ENCODE measurements at regions not wholly inside any gene's neighbourhood (a gene's known extent, or its start where the extent isn't known, plus 50 kb on each side); places are given as distances from the start of the nearest gene placed in this dataset.
A peak's percentile ranks its signal among the peaks of the same experiment; 100 is the strongest.

DNA sequence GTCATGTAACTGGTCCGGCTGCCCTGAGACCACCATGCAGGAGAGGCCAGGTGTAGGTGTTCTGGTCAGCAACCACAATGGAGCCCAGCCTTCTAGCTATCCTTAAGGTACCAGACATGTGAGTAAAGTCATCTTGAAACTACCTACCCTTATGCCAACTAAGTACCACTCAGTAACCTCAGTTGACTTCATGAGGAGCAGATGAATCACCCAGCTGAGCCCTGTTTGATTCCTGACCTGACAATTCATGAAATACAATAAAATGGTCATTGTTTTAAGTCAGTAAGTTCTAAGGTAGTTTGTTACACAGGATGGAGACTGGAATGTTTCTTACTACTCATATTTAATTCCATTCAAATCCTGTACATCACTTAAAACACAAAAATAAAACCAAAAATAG lies 113.1 kb upstream of the LMO4 start:
- DNase-seq (no peak), ATAC-seq (ENCODE audit: poor library complexity) (no peak)
- intact Hi-C loops (cut with DNase I) = no loop called here

DNA sequence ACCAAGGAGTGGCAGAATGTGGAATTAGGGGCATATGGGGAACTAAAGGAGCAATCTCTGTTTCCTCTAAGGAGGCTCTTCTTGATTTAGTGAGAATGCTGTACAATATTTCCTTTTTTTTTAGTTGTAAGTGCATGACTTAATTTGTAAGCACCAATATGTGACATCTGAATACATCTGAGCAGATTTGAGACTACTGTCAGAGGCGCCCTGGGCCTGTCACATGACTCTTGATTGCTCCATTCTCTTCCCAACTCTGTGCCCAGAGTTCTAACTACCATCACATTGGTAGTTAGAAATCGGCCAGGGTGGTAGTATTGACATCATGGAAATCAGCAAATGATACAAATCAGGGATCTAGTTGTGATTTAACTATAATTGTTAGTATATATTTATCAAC lies 110.1 kb upstream of the LMO4 start:
- DNase-seq = no peak
- no peak for ATAC-seq (ENCODE audit: poor library complexity)
- intact Hi-C loops (cut with DNase I) = no loop called here

DNA sequence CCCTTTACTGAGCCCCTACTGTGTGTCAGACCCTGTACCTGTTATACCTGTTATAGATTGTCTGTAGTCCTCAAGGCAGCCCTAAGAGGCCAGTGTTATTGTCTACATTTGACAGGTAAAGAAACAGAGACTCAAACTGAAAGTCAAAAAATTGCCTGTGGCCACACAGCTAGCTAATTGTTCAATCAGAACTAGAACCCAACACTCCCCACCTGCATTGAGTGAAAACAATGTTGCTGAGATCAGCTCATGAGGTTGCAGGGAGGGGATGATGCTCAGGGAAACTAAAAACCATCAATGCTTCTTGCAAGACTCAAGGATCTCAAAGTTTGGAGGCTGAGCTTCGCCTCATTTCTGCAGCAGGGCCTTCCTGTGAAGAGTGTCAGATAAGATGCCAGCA lies 109.5 kb upstream of the LMO4 start:
- ATAC-seq (ENCODE audit: poor library complexity) = no peak
- intact Hi-C loops (cut with DNase I) = no loop called here
- DNase-seq = no peak

DNA sequence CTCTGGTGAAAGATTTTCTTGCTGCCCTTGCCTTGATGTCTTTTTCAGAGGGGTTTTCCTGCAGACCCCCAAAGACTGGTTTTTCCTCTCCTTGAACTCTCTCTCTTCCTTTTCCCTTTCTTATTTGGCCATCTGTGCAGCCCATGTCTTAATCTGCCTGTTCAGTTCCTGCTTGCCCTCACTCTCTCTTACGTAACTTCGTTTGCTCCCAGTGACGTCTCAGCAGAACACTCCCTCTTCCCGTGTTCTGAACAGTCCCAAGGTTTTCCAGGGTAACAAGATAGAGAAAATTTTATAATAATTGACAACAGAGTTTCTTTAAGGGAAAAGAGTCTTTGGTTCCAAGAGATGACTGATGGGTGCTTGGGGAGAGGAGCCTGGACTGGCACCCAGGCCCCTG lies 109.1 kb upstream of the LMO4 start:
- DNase-seq = no peak
- ATAC-seq (ENCODE audit: poor library complexity) = peak; percentile 38
- intact Hi-C loops (cut with DNase I) = no loop called here

DNA sequence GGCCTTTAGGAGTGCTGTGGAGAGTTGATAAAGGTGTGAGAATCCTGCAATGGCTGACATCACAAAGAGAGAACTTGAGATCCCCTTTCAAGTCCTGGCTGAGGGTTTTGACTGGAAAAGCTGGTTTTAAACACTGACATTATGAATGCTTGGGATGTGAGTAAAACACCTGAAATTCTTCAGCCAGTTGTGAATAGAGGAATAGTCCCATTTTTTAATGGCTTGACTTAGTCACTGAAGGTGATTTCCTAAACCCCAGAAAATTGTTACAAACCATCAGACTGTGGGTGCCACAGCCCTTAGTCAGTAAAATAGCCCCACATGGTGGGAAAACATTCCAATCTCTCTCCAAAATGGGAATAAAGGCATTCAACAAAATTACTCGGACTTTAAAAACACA lies 107.7 kb upstream of the LMO4 start:
- no peak for ATAC-seq (ENCODE audit: poor library complexity)
- no peak for DNase-seq
- intact Hi-C loops (cut with DNase I) = no loop called here

DNA sequence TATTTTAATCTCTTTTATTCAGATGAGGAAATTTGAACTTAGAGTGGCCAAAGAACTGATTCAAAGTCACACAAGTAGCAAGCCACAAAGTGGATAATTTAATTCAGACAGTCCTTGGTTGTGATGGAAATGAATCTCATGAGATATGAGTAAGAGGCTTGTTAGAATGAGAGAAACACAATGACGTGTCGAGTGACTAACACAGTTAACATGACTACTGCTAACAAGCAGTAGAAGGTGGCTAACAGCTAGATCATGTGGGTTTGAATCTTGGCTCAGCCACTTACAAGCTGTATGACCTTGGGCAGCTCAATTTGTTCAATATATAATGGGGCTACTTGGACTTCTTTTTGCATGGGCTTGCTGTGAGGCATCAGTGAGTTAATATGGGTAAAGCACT lies 104.5 kb upstream of the LMO4 start:
- intact Hi-C loops (cut with DNase I) = no loop called here
- no peak for ATAC-seq (ENCODE audit: poor library complexity)

DNA sequence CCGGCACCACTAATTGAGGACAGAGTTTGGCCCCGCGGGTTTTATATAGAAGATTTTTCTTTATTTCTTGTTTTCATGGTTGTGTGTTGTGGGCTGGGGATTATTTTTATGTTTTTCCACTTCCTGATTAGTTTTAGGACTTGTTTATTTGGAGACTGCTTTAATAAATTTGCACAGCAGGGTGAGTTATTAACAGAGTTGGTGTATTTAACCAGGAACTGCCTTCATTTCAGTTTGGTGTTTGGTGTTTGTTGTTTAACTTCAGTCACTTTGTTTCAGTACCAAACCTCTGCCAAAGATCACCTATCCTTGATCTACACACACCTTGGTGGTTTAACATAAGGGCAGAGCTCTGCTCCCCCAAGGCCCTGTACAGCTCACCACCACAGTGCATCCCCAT lies 103.5 kb upstream of the LMO4 start:
- DNase-seq = no peak
- intact Hi-C loops (cut with DNase I) = no loop called here
- ATAC-seq (ENCODE audit: poor library complexity) = no peak

More for the DNA sequence above, 104.5 kb upstream of the LMO4 start:
- no peak for DNase-seq

DNA sequence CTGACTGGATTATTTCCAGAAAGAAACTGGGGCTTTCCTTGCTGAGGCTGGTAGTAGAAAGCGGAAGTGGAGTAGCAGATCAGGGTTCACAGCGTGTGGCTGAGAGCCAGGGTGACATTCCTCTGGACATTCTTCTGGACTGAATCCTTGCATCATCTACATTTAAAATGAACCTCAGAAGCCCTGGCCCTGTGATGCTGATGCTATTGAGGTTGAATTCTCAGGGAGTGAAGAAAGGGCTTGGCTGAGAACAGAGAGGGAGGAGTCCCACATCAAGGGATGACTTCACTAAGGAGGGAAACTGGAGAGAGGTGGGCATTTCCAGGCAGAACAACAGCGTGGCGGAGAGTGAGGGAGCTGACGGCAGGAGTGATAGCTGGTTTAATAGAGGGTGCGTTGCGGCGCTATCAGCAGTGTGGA lies 102.3 kb upstream of the LMO4 start:
- intact Hi-C loops (cut with DNase I) = no loop called here
- DNase-seq = peak; percentile 73
- peak; percentile 83 for ATAC-seq (ENCODE audit: poor library complexity)

DNA sequence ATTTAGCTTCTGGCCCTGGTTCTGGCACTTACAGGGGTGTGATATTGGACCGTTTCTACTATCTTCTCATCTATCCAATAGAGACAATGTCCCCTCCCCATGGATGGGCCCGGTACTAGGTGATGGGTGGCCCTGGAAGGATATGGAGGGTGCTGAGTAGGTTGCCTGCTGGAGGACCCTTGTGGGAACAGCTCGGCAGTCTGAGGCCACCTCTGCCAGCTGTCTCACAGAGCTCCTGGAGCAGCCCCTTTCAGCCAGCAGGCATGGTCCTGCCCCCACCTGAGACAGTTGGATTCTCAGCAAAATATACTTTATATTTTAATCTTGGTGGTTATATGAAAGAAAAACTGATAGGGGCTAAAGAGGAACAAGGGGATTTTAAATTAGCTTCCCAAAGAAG lies 101.0 kb upstream of the LMO4 start:
- ATAC-seq (ENCODE audit: poor library complexity) = no peak
- DNase-seq = no peak

DNA sequence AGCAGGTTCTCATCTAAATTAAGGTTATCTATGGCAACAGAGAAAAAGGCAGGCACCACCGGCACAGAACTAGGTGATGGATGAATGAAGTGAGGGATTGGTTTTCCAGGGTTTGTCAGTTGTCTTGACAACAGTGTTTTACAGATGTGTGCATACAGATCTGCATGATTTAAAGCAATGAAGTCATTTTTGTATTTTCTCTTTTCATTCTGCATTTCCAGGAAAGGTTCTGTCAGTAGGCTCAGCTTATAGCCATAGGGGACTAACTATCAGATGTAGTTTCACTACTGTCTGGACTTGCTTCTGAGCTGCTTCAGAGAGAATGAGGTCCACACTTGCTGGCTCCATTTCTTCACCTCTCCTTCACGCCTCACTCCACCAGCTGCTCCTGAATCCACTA lies 98.2 kb upstream of the LMO4 start:
- intact Hi-C loops (cut with DNase I) = no loop called here
- no peak for ATAC-seq (ENCODE audit: poor library complexity)
- no peak for DNase-seq

More for the DNA sequence above, 101.0 kb upstream of the LMO4 start:
- intact Hi-C loops (cut with DNase I) = no loop called here

DNA sequence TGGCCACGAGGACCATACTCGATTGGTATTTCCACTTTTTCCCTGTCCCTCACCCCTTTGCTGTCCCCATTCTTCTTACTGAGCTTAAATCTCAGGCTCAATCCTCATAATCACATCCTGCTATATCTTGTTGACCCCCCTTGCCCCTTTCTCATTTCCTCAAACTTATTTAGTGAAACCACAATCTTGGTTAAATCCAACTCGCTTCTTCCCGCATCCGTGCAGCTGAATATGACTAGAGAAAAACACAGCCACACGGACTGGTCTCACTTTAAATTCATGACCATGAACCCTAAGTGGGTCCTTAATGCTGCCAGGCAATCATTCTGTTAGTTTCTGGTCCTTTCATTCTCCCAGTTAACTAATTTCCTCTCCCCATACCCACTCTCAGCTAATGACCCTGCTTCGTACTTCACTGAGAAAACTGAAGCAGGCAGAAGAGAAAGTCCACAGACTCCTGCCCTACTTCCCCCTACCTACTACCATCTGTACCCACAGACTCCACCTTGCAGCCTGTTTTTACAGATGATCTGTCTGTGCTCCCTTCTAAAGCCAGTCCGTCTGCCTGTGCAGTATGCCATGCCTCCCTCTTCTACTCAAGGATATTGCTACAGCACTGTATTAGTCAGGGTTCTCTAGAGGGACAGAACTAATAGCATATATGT lies 96.8 kb upstream of the LMO4 start:
- ATAC-seq (ENCODE audit: poor library complexity) = no peak
- DNase-seq = no peak
- intact Hi-C loops (cut with DNase I) = no loop called here

DNA sequence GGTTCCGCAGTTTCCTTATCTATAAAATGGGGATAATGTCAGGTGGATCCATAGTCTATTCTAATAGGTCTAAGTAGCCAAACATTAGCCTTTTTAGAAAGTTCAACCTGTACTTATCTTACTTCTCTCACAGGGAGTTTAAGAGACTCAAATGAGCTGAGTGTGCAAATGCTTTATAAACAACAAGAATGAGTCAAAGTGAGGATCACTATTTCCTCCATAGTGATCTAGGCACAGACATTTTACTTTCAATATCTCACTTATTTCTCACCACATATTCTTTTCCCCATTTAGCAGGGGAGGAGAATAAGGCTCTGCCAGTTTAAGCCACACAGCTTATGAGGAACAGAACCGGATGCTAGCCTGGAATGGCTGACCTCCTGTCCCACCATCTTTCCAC lies 92.1 kb upstream of the LMO4 start:
- intact Hi-C loops (cut with DNase I) = no loop called here
- ATAC-seq (ENCODE audit: poor library complexity) = no peak
- DNase-seq = no peak

DNA sequence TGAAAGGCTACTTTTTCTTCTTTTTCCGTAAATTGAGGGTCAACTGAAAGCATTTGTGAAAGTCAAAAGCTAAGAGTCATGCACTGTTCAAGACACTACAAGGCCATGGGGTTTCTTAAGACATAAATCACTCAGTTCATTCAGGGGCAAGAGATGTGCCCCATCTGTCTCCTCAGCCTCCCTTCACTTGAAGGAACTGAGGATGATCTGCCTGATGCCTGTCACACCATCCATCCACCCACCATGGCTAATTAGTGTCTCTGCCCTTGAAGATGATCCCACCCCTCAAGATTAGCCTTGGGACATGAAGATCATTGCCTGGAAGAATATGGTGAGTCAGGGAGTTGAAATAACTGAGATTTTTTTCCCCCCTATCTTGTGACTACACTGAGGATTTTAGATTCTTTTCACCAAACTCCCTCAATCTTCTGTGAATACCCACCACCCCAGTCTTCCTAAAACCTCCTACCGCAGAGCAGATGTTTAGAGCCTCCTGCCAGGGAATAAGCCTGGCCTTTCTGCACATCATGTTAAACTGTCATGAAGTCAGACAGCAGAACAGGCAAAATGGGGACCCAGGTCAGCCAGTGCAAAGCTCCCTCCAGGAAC lies 88.6 kb upstream of the LMO4 start:
- DNase-seq = no peak
- ATAC-seq (ENCODE audit: poor library complexity) = no peak
- intact Hi-C loops (cut with DNase I) = no loop called here

DNA sequence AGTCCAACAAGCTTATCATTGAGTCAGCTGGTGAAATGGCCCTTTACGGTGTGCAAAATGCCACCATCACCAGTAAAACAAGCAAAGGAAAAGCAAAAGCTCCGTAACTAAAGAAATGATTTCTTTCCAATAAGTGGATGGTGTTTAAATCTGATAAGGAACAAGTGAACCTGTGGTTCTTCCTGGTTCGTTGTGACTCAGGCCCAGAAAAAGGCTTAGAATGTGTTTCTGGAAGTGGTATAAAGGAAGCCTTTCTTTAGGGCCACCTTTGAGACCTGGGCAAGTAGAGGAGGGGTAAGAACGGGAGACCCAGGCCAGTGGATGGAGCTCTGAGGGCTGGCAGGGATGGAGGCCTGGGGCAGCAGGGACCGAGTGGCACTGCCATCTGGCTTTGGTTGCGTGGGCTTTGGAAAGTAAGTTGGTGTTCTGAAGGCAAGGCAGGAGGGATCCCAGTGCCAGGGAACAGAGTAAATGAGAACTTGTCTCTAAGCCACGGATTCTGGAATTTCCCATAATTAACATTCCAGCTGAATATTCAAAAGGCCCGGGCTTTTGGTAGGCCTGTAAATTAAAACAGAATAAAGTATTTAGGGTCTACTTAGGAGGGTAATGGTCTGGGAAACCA lies 87.9 kb upstream of the LMO4 start:
- ATAC-seq (ENCODE audit: poor library complexity) = no peak
- DNase-seq = no peak
- intact Hi-C loops (cut with DNase I) = no loop called here

DNA sequence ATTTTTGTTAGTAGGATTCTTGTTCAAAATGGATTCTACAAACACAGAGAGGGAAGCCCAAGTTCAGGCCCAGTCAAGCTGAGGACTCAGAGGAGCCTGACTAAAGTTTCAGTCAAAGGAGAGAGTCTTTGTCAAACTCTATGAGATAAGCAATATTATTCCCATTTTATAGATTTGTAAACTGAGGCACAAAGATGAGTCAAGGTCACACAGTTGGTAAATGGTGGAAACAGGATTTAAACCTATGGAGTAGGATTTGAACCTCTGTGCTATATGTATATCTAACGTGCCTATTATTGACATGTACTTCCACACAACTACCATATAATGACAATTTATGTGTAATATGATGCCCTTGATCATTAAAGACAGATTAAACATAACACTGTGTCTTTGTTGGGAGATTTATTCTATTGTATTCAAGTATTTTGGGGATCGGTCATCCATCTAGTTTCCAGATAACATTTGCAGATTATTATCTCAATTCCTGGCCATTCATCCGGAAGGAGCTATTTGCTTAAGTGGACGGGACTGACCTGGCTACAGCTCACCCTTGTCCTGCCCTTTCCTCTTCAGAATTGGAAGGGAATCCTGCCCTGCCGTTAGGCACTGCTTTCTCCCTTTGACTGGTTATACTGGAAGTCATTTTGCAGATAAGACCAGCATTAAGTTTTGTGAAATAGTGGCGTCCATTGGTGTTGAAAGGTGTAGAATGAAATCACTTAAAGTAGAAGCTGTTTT lies 86.1 kb upstream of the LMO4 start:
- no peak for DNase-seq

DNA sequence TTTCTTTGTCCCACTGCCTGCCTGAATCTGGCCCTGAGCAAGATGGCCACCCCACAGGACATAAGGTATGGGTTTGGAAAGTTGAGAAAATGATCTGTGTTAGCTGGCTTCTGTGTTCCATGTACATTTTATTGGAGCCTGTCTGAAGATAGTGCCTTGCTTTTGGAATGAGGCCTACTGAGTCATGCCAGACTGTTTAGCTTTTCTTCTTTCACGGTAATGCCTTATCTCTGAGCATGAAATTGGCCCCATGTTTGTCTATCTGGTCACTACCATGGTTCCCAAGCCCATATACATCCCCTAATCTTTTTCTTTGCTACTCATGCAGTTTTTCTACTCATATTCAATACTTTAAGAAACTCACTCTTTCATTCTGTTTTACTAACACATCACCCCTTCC lies 85.1 kb upstream of the LMO4 start:
- DNase-seq (no peak), ATAC-seq (ENCODE audit: poor library complexity) (no peak)
- intact Hi-C loops (cut with DNase I) = no loop called here

More for the DNA sequence above, 86.1 kb upstream of the LMO4 start:
- ATAC-seq (ENCODE audit: poor library complexity) = no peak
- intact Hi-C loops (cut with DNase I) = no loop called here

DNA sequence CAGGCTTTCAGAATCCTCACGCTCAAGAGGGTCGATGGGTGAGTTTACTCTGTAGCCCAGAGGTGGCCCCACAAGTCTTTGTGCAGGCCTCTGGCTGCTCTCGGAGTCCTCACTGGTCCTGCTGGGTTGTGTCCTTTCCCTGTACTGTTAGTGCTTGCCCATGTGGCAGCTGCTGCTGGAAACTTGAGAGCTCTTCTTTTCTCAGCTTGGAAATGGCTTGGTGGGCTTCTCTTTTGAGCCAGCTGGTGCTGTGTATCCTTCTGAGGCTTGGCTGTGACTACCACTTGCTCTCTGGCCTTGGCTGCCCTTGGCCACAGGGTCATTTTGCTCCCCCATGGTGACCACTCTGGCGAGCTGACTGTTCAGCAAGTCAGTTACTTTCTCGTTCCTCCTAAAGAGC lies 82.2 kb upstream of the LMO4 start:
- intact Hi-C loops (cut with DNase I) = no loop called here
- DNase-seq (no peak), ATAC-seq (ENCODE audit: poor library complexity) (no peak)

DNA sequence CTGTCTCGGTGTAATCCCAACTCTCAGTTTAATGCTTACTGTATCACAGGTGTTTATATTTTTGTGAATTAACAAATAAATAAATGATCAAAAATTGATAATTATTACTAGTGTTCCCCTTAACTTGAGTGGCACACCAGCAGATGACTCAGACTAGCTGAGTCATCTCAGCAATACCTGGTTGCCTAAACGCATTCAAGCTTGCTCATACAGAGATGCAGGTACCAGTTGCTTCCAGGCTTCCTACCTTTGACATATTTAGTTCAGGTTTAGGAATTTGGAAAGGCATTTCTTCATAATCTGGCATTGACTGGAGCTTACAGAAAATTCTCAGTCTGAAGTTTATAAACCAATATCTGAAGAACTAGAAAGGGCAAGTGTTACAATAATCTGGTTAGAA lies 78.9 kb upstream of the LMO4 start:
- no peak for ATAC-seq (ENCODE audit: poor library complexity)
- intact Hi-C loops (cut with DNase I) = no loop called here

DNA sequence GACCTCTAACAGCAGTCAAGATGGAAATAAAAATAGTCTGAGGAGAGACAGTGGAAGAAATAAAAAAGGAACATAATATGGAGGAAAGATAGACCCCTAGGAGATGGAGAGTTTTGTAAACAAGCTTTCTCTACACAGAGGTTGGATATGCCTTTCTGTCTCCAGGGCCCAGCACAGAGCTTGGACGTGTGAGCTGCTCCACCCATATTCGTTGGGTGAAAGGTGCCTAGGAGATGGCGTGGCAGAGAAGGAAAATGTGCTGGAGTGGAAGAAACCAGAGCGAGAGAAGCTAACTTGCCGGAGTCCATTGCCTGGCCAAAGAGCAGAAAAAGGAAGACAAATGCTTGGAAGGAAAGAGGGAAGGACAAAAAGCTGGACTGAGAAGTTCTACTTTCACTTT lies 78.3 kb upstream of the LMO4 start:
- DNase-seq (no peak), ATAC-seq (ENCODE audit: poor library complexity) (no peak)
- intact Hi-C loops (cut with DNase I) = no loop called here

More for the DNA sequence above, 78.9 kb upstream of the LMO4 start:
- no peak for DNase-seq

DNA sequence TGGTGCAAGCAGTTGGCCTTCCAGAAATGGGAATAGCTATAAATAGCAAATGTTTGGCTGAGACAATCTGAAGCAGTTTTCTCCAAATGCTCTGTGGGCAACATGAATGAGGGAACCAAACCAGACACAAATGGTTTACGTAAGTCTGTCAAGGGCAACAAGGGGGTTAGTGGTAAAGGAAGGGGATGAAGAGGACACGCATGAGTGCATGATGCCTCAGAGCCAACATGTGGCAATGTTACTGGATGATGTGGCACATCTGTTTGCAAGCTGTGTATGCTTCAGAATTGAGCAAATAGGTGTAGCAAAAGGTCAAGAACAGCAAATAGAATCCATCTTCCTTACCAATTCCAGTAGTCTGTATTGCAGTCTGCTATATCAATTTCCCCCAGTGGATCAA lies 76.3 kb upstream of the LMO4 start:
- ATAC-seq (ENCODE audit: poor library complexity) (no peak), DNase-seq (no peak)
- intact Hi-C loops (cut with DNase I) = no loop called here

All from Right ventricle myocardium superior (tissue), 1 donor.